ENCODE measurements at regions not wholly inside any gene's neighbourhood (a gene's known extent, or its start where the extent isn't known, plus 50 kb on each side); places are given as distances from the start of the nearest gene placed in this dataset.

DNA sequence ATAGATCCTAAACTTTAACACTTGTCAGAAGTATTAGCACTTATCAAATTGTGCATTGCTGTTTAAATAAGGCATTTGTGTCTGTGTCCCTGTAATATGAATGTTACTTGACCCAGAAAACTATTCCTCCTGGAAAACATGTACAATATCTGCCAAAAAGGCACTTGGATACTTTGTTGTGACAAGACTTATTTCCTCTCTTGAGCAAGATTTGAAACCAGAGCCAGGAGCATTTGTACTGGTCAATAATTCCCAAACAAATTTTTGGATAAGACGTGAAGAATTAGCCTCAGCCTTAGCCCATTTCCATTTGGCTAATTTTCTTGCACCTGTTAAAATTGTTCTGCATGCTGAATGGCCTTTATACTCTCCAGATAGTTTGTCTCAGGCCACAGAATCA lies 176.3 kb upstream of the GK2 start:
- TF ChIP-seq EZH2 (IDR thresholded peaks at IDR 0.05), result no peak
- TF ChIP-seq POLR2AphosphoS5 (IDR thresholded peaks at IDR 0.05; ENCODE audit: borderline replicate concordance, low read depth, low read length), result no peak
- no peak for TF ChIP-seq FOXP2 (optimal IDR thresholded peaks at IDR 0.05; ENCODE audit: control extremely low read depth, extremely low read length, insufficient read depth)

Data from SK-N-MC (cell line).